ENCODE measurements at regions not wholly inside any gene's neighbourhood (a gene's known extent, or its start where the extent isn't known, plus 50 kb on each side); places are given as distances from the start of the nearest gene placed in this dataset.

- ATAC-seq = no peak
- TF ChIP-seq CSDC2 (CRISPR knock-in tag; IDR thresholded peaks at IDR 0.05) (no peak), CSRNP3 (CRISPR knock-in tag; IDR thresholded peaks at IDR 0.05) (no peak), PPARA (CRISPR knock-in tag; IDR thresholded peaks at IDR 0.05; ENCODE audit: borderline replicate concordance) (no peak), GLIS3 (CRISPR knock-in tag; IDR thresholded peaks at IDR 0.05) (no peak), RARB (CRISPR knock-in tag; IDR thresholded peaks at IDR 0.05) (no peak), ZFP30 (CRISPR knock-in tag; IDR thresholded peaks at IDR 0.05) (no peak), BACH2 (CRISPR knock-in tag; IDR thresholded peaks at IDR 0.05; ENCODE audit: borderline replicate concordance) (no peak), ZFP3 (CRISPR knock-in tag; IDR thresholded peaks at IDR 0.05) (no peak), SNAI2 (CRISPR knock-in tag; IDR thresholded peaks at IDR 0.05) (no peak), ISL1 (CRISPR knock-in tag; IDR thresholded peaks at IDR 0.05) (no peak), ZNF8 (CRISPR knock-in tag; IDR thresholded peaks at IDR 0.05) (no peak), OSR1 (CRISPR knock-in tag; IDR thresholded peaks at IDR 0.05) (no peak), ZC3H10 (CRISPR knock-in tag; IDR thresholded peaks at IDR 0.05) (no peak), ESRRG (CRISPR knock-in tag; IDR thresholded peaks at IDR 0.05) (no peak), TCF4 (CRISPR knock-in tag; IDR thresholded peaks at IDR 0.05; ENCODE audit: borderline replicate concordance) (no peak), ARNTL (CRISPR knock-in tag; IDR thresholded peaks at IDR 0.05; ENCODE audit: borderline replicate concordance, low read depth) (no peak), TOX (CRISPR knock-in tag; IDR thresholded peaks at IDR 0.05; ENCODE audit: borderline replicate concordance) (no peak), ZNF565 (CRISPR knock-in tag; conservative IDR thresholded peaks at IDR 0.05; ENCODE audit: low read depth) (no peak)
- TF ChIP-seq, protein P1, sequence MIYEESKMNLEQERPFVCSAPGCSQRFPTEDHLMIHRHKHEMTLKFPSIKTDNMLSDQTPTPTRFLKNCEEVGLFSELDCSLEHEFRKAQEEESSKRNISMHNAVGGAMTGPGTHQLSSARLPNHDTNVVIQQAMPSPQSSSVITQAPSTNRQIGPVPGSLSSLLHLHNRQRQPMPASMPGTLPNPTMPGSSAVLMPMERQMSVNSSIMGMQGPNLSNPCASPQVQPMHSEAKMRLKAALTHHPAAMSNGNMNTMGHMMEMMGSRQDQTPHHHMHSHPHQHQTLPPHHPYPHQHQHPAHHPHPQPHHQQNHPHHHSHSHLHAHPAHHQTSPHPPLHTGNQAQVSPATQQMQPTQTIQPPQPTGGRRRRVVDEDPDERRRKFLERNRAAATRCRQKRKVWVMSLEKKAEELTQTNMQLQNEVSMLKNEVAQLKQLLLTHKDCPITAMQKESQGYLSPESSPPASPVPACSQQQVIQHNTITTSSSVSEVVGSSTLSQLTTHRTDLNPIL (CRISPR knock-in tag; IDR thresholded peaks at IDR 0.05; ENCODE audit: low read depth) = no peak
Observed at GRCh38 chr5:101515721-101516120, 612.6 kb upstream of the ST8SIA4 start.

GRCh38 chr5:101505891-101506570 lies 602.9 kb upstream of the ST8SIA4 start:
- ATAC-seq = no peak
- TF ChIP-seq ARNTL (CRISPR knock-in tag; IDR thresholded peaks at IDR 0.05; ENCODE audit: borderline replicate concordance, low read depth) (no peak), RARB (CRISPR knock-in tag; IDR thresholded peaks at IDR 0.05) (no peak), POU6F1 (CRISPR knock-in tag; IDR thresholded peaks at IDR 0.05; ENCODE audit: borderline replicate concordance, low read depth) (no peak), TCF4 (CRISPR knock-in tag; IDR thresholded peaks at IDR 0.05; ENCODE audit: borderline replicate concordance) (no peak), CSDC2 (CRISPR knock-in tag; IDR thresholded peaks at IDR 0.05) (no peak)

DNA sequence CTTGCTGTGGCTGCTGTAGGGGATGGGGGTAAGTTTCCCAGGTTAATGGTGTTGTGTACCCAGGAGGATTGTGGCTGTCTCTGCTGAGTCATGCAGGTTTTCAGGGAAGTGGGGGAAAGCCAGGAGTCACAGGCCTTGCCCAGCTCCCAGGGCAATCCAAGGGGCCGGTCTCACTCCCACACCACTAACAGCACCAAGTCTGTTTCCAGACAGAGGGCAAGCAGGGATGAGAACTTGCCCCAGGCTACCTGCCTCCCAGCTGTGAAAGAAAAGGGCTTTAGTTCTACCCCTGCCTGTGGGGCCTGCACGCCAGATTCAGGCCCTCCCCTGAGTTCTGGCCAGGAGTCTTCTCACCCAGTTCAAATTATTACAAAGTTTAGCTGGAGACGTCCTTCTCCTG lies 579.8 kb upstream of the ST8SIA4 start:
- no peak for ATAC-seq
- no peak for TF ChIP-seq ZNF70 (CRISPR knock-in tag; IDR thresholded peaks at IDR 0.05)

DNA sequence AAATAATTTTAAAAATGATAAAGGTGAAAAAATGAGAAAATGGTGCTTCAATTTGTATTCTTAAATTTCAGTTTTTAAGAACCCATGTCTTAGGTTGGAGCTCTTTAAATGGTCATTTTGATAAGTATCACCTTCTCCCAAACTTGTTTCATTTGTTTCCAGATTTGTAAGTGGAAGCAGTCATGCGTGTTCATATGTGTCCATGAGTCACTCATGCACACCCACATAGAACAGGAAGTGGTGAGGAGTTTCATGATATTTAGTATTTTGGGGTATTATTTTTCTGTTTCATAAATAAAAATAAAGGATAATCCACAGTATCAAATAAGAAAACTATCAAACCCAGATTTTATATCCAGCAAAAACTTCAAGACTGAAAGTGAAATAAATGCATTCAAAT lies 570.4 kb upstream of the ST8SIA4 start:
- TF ChIP-seq ESRRG (CRISPR knock-in tag; IDR thresholded peaks at IDR 0.05) = no peak
- TF ChIP-seq ZC3H10 (CRISPR knock-in tag; IDR thresholded peaks at IDR 0.05) = no peak
- TF ChIP-seq CSRNP3 (CRISPR knock-in tag; IDR thresholded peaks at IDR 0.05) = no peak
- TF ChIP-seq ZFP3 (CRISPR knock-in tag; IDR thresholded peaks at IDR 0.05) = no peak
- TF ChIP-seq TOX (CRISPR knock-in tag; IDR thresholded peaks at IDR 0.05; ENCODE audit: borderline replicate concordance) = no peak
- TF ChIP-seq, protein P1 (CRISPR knock-in tag; IDR thresholded peaks at IDR 0.05; ENCODE audit: low read depth) = no peak
- no peak for TF ChIP-seq ZNF565 (CRISPR knock-in tag; conservative IDR thresholded peaks at IDR 0.05; ENCODE audit: low read depth)
- no peak for TF ChIP-seq OSR1 (CRISPR knock-in tag; IDR thresholded peaks at IDR 0.05)
- ATAC-seq = no peak
